ENCODE measurements at regions not wholly inside any gene's neighbourhood (a gene's known extent, or its start where the extent isn't known, plus 50 kb on each side); places are given as distances from the start of the nearest gene placed in this dataset.

DNA sequence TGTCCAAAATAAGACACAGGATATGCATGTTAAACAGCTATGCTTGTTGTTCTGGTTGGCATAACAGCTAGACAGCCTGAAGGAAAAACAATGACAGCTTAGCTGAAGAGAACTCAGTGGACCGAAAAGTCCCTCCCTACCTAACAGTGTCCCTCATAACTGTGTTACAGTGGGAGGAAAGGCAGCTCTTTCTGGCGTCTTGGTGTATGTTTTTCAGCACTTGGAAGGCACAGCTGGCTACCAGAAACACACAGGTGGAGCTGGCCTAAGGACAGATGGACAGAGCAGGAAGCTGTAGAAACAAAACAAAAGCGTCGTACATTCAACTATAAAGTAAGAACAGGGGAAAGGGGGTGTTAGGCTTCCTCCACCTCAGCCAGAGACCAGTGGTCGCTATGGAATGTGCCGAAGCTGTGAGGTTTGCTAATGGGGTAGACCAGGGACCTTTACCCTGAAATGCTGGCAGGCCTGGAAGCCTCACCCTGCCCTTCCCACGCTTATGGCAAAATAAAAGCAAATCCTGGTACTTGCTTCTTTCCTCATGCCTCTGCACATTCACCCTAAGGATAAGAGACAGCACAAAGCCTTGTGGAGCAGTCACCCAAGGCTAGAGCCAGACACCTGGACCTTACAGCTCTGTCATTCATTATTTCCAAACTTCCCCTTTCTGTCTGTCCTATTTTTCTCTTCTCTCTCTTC, 103.5 kb upstream of the TRIB2 start:
- Histone ChIP-seq H3K4me3 (no peak overlapping the region), H3K9me3 (no peaks in the 10 kb centered on the region), H3K4me1 (peaks cover 0 to 6% (median 2%) of the 10 kb centered on the region in 4 donors), H3K36me3 (no peaks in the 10 kb centered on the region), H3K27me3 (no peaks in the 10 kb centered on the region), H3K27ac (no peak overlapping the region)
- no peak for DNase-seq
- TF ChIP-seq, protein P1, sequence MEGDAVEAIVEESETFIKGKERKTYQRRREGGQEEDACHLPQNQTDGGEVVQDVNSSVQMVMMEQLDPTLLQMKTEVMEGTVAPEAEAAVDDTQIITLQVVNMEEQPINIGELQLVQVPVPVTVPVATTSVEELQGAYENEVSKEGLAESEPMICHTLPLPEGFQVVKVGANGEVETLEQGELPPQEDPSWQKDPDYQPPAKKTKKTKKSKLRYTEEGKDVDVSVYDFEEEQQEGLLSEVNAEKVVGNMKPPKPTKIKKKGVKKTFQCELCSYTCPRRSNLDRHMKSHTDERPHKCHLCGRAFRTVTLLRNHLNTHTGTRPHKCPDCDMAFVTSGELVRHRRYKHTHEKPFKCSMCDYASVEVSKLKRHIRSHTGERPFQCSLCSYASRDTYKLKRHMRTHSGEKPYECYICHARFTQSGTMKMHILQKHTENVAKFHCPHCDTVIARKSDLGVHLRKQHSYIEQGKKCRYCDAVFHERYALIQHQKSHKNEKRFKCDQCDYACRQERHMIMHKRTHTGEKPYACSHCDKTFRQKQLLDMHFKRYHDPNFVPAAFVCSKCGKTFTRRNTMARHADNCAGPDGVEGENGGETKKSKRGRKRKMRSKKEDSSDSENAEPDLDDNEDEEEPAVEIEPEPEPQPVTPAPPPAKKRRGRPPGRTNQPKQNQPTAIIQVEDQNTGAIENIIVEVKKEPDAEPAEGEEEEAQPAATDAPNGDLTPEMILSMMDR (IDR thresholded peaks at IDR 0.05): no peak
- intact Hi-C loops (cut with DNase I; ENCODE audit: low total_unique reads): no loop called here

DNA sequence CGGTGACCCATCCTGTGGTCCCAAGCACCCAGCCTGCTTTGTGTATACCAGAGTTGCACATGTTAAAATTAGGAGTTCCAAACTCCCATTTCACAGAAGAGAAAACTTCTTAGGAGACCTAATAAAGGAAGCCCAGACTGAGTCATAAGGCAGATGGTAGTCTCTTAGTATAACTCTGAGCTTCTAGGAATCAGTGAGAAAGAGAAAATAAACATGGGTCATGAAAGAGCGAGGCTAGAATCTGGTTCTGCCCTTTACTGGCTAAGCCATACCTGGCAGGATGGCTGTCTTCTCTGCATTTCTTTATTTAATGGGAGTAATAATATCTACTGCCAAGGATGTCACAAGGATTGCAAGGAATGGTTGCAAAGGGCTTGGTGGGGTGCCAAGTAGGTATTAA, 101.2 kb upstream of the TRIB2 start:
- Histone ChIP-seq H3K4me1 (peaks cover 0 to 16% (median 10%) of the 10 kb centered on the region in 4 donors), H3K9me3 (no peaks in the 10 kb centered on the region), H3K27ac (no peak overlapping the region), H3K4me3 (no peak overlapping the region), H3K27me3 (no peaks in the 10 kb centered on the region), H3K36me3 (no peaks in the 10 kb centered on the region)
- TF ChIP-seq, protein P1 (IDR thresholded peaks at IDR 0.05): no peak
- intact Hi-C loops (cut with DNase I; ENCODE audit: low total_unique reads): loop anchor here (2.0 kb wide), 1 partner anchor 21 kb away; no protein-coding TSS in a partner anchor
- DNase-seq: no peak

DNA sequence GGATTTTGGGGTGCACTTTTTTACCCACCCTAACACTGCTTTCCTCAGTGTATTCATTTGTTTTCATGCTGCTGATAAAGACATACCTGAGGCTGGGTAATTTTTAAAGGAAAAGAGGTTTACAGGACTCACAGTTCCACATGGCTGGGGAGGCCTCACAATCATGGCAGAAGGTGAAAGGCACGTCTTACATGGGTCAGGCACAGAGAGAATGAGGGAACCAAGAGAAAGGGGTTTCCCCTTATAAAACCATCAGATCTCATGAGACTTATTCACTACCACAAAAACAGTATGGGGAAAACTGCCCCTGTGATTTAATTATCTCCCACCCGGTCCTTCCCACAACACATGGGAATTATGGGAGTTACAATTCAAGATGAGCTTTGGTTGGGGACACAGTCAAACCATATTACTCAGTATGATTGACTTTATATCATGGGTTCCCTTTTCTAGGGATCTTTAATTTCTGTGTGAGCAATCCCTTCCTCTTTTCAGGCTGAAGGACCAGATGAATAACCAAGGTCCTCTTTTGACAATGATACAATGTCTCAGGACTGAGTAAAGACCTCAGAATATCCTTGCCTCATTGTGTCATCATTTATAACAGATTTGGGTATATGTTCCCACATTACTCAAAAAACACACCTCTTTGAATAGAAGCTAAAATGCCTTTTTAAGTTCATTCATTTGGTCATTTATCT, 100.1 kb upstream of the TRIB2 start:
- H3K27me3 ChIP-seq: no peaks in the 10 kb centered on the region
- H3K4me3 ChIP-seq: no peak overlapping the region
- no peaks in the 10 kb centered on the region for H3K36me3 ChIP-seq
- H3K4me1 ChIP-seq: peaks cover 0 to 16% (median 10%) of the 10 kb centered on the region in 4 donors
- no peak for DNase-seq
- intact Hi-C loops (cut with DNase I; ENCODE audit: low total_unique reads): no loop called here
- H3K27ac ChIP-seq: no peak overlapping the region
- no peaks in the 10 kb centered on the region for H3K9me3 ChIP-seq
- TF ChIP-seq, protein P1 (IDR thresholded peaks at IDR 0.05): no peak

DNA sequence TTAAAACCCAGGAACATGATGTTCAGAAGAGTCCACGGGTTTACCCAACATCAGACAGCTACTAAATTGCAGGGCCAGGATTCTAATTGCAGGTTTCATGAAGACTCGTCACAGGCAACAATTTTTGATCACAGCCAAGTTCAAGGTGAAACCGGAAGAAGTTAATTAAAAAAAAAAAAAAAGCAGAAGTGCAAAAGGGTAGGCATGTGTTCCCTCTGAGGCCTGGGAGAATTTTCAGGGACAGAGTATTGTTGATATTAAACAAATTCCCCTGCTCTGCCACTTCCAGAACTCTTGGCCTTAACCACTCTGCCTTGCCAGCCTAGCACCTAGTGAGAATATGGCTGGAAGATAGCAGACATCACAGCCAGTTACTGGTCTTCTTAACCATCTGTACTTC, 99.4 kb upstream of the TRIB2 start:
- H3K4me1 ChIP-seq: peaks cover 0 to 16% (median 10%) of the 10 kb centered on the region in 4 donors
- no peaks in the 10 kb centered on the region for H3K36me3 ChIP-seq
- H3K4me3 ChIP-seq: no peak overlapping the region
- TF ChIP-seq, protein P1 (IDR thresholded peaks at IDR 0.05): no peak
- no peaks in the 10 kb centered on the region for H3K9me3 ChIP-seq
- intact Hi-C loops (cut with DNase I; ENCODE audit: low total_unique reads): no loop called here
- H3K27ac ChIP-seq: no peak overlapping the region
- DNase-seq: no peak
- H3K27me3 ChIP-seq: no peaks in the 10 kb centered on the region

DNA sequence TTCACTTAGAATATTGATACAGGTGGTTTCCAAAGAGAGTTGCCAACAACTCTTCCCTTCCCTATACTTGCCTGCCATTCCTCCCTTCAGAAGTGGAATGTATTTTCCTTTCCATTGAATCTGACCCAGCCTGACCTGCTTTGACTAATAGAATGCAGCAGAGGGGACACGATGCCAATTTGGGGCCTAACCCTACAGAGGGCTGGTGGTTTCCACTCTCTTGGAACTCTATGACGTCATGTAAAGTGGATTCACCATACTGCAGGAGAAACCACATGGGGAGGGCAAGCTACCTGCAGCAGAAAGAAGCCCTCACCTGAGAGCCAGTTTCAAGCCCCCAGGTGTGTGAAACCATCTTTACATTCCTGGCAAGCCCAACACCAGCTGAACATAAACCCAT, 98.9 kb upstream of the TRIB2 start:
- no peaks in the 10 kb centered on the region for H3K36me3 ChIP-seq
- TF ChIP-seq, protein P1 (IDR thresholded peaks at IDR 0.05): no peak
- H3K9me3 ChIP-seq: no peaks in the 10 kb centered on the region
- no peak overlapping the region for H3K4me3 ChIP-seq
- H3K27me3 ChIP-seq: no peaks in the 10 kb centered on the region
- DNase-seq: no peak
- H3K27ac ChIP-seq: no peak overlapping the region
- peaks cover 0 to 16% (median 10%) of the 10 kb centered on the region in 4 donors for H3K4me1 ChIP-seq
- intact Hi-C loops (cut with DNase I; ENCODE audit: low total_unique reads): no loop called here

All from tibial artery (tissue), 4 donors.